GM18499 (cell line): ENCODE measurements at regions not wholly inside any gene's neighbourhood (a gene's known extent, or its start where the extent isn't known, plus 50 kb on each side); places are given as distances from the start of the nearest gene placed in this dataset.

Source experiments
- ATAC-seq: cut with Tn5 transposase; IDR thresholded peaks from one replicate; pipeline ENCODE4 v1.9.1; 2021; ENCODE audit warnings: moderate number of reproducible peaks; ENCODE audit not compliant: insufficient read depth, unreplicated experiment

- ATAC-seq: no peak
Measured at GRCh38 chr5:6178846-6179532, 199.4 kb downstream of the MED10 start.

- no peak for ATAC-seq
Measured at GRCh38 chr5:6177926-6178325, 200.4 kb downstream of the MED10 start.

GRCh38 chr5:6176102-6176693 lies 202.1 kb downstream of the MED10 start:
- ATAC-seq: no peak

- ATAC-seq: no peak
Measured at GRCh38 chr5:6175172-6175854, 203.0 kb downstream of the MED10 start.

- no peak for ATAC-seq
Measured at GRCh38 chr5:6169660-6170059, 208.7 kb downstream of the MED10 start.

- ATAC-seq: no peak
Measured at GRCh38 chr5:6166698-6167394, 211.5 kb downstream of the MED10 start.

- no peak for ATAC-seq
Measured at GRCh38 chr5:6163913-6164312, 214.4 kb downstream of the MED10 start.

GRCh38 chr5:6162175-6162574 lies 216.2 kb downstream of the MED10 start:
- no peak for ATAC-seq

GRCh38 chr5:6161257-6161656 lies 217.1 kb downstream of the MED10 start:
- ATAC-seq: no peak

GRCh38 chr5:6159832-6160430 lies 218.4 kb downstream of the MED10 start:
- ATAC-seq: no peak

- ATAC-seq: no peak
Measured at GRCh38 chr5:6158974-6159831, 219.1 kb downstream of the MED10 start.

- no peak for ATAC-seq
Measured at GRCh38 chr5:6154216-6154615, 224.1 kb downstream of the MED10 start.

- ATAC-seq: no peak
Measured at GRCh38 chr5:6146271-6146670, 232.1 kb downstream of the MED10 start.

- ATAC-seq: no peak
Measured at GRCh38 chr5:6145616-6146237, 232.6 kb downstream of the MED10 start.

GRCh38 chr5:6143523-6143922 lies 234.8 kb downstream of the MED10 start:
- no peak for ATAC-seq

GRCh38 chr5:6142353-6142752 lies 236.0 kb downstream of the MED10 start:
- ATAC-seq: no peak

GRCh38 chr5:6140219-6140618 lies 238.1 kb downstream of the MED10 start:
- no peak for ATAC-seq

- ATAC-seq: no peak
Measured at GRCh38 chr5:6135977-6136376, 242.4 kb downstream of the MED10 start.

GRCh38 chr5:6134281-6134680 lies 244.1 kb downstream of the MED10 start:
- no peak for ATAC-seq
